HG02642 (cell line): ENCODE measurements at regions not wholly inside any gene's neighbourhood (a gene's known extent, or its start where the extent isn't known, plus 50 kb on each side); places are given as distances from the start of the nearest gene placed in this dataset.

Source experiments
- ATAC-seq: cut with Tn5 transposase; IDR thresholded peaks from one replicate; pipeline ENCODE4 v1.9.1; 2021; ENCODE audit warnings: mild to moderate bottlenecking; ENCODE audit not compliant: unreplicated experiment, poor library complexity

DNA sequence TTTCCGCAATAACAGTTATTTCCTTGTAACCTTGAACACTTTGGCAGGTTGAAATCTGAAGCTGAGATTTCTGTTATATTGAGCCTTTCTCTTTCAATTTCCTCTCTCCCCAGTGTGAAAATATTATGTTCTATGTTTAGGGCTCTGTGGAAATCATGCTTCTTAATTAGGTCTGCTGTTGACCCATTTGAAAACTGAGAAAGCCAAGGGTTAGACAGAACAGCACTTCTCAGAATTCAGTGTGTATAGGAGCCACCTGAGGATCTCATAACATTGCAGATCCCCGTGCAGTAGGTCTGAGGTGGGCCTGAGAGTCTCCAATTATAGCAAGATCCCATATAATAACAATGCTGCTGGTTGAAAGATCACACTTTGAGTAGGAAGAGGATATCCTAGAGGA is 230.2 kb upstream of the NT5C1B start:
- no peak for ATAC-seq

DNA sequence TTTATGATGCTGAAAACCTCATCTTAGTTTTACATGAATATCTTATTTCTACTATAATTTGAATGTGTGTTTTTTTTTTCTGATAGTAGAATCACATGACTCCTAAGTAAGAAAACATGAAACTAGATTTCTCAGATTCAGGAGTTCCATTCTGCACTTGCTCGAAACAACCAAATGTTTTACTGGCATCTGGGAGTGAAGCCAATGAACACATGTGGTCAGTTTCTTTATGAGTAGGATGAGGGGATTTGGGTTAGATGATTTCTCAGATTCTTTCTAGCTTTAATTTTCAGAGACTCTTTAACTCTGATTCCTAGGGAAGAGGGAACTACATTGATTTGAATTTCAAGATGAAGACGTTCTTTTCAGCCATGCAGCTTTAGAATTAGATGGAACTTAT is 225.0 kb upstream of the NT5C1B start:
- ATAC-seq, result no peak

DNA sequence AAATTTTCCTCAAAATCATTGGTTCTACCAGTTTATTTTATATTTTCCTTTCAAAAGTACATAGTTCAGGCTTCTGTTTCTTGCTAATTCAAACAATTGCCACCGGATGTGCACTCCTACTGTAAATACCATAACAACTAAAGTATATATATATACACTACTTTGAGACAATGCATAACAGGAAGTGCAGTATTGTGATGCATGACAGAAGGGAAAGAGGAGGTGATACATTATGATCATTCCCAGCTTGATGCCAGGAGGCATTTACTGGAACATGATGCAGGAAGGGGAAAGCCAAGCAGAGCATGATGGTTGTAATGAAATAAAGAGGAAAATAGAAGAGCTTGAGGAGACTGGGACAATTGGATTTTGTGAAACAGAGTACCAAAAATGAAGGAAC is 215.2 kb upstream of the NT5C1B start:
- ATAC-seq, result no peak

DNA sequence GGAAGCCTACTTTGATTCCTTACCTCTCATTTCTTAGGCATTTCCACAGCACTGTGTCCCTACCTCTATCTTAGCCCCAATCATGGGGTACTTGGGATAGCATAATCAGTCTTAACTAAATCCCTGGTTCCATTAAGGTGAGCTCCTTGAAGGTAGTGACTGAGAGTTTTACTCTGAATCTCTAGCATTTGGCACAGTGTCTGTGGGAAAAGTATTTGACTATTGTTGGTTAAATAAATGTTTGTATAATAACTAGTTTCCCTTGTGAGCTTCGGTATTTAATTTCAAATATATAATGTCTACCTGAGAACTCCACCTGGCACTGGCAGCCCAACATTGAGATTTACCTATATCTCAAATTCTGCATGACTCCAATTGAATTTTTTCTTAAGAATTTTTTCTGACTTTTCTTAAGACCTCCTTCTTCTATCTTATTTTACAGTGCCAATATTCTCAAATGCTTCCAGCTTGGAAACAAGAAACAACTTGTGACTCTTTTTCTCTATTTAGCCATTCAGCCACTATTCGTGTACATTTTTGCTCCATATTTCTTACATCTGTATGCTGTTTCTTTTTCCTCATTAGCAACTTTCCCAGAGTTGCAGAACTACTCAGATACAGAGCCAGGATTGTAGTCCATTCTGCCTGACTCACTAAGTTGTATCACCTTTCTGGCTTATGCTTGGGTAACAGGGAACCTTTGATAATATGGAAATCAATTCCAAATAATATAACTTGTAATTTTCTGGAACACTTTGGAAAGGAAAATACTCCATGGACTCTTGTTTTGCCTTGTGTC is 214.0 kb upstream of the NT5C1B start:
- ATAC-seq, result no peak

DNA sequence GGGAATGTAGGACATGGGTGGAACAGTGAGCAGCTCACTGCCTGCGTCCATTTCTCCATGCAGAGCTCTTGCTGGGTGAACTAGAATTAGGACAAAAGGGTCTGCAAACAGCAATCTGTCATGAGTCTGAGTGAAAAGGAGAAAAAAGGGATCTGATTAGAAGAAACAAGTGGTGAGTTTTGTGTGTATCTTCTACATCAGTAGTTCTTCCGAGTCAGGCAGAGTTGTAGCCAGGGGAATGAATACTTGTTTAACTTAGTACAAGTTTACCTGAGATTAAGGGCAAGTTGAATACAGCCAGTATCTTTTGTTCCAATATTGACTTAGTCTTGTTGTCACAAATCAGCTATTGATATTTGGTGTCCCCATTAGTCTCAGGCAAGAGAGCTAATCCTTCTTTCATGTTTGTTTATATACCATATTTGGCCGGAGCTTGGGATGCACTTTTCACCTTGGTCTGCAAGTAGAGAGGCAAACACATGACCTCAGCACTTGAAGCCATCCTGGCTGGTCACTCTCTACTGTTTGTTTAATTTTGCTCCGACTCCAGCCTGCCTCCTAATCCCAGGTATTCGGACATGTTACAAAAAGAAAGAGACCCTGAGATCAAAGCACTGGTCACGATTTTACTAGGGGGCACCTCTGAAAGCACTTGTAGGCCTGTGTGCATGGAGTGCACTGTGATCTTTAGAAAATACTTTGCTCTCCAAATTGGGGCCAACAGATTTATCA is 211.0 kb upstream of the NT5C1B start:
- no peak for ATAC-seq

DNA sequence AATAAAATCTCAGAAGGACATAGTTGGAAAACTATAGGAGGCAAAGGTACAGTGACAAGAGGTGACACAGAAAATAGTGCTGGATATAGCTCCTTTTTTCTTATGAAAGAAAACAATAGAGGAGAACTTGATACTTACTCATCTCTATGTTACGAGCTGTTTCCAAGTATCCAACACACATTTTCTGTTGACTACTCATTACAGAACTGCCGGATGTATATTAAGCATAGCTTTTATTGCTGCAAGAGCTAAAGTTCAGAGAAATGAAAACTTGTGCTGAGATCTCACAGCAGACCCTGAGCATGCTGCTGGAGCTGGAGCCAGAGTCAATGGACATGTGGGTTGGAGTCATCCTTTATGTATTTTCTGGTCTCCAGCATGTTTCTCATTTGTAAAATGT is 210.0 kb upstream of the NT5C1B start:
- ATAC-seq, result no peak

DNA sequence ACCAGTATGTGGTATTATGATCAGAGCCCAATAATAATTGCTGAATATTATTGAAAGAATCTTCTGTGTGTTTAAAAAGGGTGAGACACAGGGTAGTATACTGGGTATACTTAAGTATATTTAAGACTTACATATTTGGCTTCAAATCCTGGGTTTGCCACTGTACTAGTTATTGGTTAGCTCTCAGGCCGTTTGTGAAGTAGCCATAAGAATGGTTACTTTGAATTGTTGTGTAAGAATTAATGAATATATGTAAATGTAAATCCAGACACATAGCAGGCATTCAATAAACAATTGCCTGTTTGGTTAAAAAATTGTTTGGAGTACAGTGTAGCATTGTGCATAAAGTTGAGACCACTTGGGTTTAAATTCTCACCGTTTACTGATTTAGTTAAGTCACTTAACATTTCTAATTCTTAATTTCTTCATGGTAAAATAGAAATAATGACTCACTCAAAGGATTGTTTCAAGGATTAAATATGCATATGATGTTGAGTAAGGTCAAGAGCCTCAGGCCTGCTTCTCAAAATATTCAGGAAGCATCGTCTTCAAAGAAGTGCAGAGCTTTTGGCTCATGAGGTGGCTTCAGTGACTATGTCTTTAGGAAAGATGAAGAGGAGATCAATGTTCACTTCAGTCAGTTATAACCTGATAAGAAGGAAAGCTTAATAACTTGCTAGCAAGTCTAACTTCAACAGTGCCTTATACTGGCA is 207.9 kb upstream of the NT5C1B start:
- ATAC-seq, result no peak

DNA sequence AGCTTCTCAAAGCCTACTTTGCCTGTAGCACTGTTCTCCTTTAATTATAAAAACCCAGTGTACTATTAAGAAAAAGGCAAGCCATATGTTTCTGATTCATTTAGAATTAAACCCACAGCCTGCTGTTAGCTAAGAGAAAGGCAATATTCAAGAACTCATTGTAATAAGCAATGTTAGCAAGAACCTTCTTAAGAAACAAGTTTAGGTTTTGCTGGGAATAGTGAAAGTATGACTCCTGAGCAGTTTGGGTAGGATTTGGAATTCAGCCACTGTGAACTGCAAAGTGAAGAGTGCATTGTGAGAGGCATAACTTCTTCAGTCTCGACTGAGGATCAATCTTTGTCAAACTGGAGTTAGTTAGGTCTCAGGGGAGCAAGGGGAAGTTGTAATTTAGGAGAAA is 206.5 kb upstream of the NT5C1B start:
- no peak for ATAC-seq

DNA sequence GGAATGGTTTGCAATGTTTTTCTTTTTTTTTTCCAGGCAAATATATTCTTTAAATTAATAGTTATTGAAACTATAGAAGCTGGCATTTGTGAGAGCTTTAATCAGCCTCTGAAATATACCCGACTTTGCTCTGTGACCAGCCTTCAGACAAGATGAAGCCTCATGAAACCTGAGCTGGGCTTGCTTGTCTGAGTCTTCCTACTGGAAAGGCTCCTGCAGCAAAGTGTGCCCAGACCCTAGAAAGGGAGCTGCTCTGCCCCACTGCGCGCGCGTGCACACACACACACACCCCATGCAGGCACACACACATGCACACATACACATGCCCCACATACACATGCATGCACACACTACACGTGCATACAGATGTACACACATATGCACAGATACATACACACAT is 203.3 kb upstream of the NT5C1B start:
- no peak for ATAC-seq

DNA sequence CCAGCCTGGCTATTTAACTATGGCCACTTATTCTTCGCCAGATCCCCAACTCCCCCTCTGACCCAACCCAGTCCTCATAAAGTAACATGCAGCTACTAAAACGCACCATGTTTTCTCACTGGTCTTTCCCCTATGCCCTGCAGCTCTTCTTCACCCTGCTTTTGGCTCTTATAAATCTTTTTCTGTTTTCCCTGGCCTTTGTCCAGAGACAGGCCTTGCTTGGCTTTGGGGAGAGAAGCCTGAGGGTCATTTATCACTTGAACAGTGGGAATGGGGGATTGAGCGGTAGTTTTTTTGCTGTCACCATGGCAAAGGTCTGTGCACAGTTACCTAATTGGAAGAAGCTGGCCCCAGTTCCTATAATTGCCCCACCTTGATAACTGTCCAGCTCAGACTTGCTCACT is 202.9 kb upstream of the NT5C1B start:
- no peak for ATAC-seq

DNA sequence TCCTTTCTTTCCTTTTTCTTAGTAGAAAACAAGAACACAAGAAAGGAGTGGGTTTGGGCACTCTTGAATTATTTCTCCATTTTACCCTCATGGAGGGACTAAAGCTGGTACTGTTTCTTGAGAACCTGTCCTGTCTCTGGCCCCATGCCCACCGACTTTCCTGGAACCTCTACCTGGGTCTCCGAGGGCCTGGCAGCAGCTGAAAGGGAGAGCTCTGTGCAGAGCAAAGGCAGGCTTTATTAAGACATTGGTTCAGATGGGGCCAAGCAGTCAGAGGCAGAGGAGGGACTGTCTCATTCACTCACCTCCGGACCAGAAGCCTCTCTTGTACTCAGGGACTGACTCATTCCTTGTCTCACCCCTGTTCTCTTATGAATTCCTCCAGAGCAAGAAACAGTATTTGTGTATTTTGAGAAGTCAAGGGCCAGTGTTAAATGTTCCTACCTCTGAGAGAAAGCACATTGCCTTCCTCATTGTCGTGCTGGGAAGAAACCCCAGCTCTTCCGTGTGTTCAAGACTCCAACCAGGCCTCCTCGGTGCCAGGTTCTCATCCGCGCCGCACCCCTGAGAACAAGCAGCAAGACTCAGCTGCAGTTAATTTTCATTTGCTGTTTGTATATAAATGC is 201.9 kb upstream of the NT5C1B start:
- ATAC-seq, result no peak

DNA sequence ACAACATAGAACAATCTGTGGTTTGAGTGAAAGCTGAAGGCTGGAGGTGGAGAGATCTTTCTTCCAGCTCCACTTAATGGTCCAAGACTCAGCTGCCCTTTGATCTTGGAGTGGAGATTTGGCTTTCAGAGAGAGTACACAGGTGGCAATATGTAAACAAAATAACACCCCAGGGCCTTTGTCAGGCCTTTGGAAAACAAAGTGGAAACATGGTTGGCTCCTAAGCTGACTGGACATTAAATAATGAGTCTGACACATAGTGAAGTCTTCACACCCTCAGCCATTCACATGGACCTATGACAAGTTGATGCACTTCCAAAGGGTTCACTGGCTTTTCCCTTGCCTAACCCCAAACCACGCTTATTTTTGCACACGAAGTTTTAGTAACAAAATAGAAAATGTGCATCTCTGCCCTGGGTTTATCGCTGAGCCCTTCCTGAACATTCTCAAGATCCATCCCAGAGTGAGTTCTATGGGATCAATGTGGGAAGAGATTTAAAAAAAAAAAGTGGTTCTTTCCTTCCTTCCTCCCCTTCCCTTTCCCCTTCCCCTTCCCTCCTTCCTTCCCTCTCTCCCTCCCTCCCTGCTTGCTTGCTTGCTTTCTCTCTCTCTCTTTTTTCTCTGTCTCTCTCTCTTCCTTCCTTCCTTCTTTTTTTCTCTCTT is 201.3 kb upstream of the NT5C1B start:
- ATAC-seq, result no peak

DNA sequence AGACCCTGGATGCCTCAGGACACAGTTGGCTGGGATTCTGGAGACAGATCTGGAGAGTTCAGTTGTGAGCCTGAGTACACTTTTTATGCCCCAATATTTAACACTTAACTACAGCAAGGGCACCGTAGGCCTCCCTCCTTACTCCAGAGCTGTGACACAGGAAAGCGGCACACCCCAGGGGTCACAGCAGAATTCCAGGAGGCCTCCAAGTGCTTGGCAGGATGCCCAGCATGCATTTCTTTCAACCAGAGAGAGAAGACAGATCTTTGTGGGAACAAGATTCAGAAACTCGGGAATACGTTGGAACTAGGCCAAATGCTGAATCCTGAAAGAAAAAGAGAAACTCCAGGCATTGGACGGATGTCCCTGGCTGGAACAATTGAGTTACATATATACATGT is 199.2 kb upstream of the NT5C1B start:
- ATAC-seq, result no peak

DNA sequence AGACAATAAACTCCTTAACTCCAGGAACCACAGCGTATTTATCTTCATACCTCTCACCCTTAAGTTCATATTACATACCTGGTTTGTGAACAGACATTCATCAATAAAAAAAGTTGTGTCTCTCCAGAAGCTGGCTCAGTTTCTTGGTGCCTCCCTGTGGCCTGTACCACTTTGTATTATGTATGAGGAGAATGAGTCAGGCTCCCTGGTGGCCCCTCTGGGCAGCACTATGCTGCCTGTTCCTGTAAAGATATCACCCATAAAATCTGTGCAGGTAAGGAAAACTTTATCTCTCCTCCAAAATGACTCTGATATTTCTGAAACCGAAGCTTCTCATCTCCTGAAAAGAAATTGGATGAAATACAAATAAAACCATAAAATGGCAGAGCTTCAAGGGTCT is 198.4 kb upstream of the NT5C1B start:
- ATAC-seq, result no peak

DNA sequence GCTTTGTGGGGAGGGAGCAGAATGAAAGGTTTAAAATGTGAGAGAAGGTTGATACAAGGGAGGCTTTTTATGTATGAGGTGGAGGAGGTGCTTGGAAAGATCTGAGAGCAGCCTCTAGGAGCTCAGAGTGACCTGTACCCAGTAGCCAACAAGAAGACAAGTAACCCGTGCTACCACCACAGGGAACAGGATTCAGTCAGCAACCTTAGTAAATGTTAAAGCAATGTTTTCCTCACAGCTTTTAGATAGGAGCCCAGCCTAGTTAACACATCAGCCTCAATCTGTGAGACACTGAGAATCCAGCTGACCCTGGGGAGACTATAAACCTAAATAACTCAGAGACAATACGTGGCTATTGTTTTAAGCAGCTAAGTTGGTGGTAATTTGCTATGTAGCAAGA is 194.9 kb upstream of the NT5C1B start:
- ATAC-seq, result no peak

DNA sequence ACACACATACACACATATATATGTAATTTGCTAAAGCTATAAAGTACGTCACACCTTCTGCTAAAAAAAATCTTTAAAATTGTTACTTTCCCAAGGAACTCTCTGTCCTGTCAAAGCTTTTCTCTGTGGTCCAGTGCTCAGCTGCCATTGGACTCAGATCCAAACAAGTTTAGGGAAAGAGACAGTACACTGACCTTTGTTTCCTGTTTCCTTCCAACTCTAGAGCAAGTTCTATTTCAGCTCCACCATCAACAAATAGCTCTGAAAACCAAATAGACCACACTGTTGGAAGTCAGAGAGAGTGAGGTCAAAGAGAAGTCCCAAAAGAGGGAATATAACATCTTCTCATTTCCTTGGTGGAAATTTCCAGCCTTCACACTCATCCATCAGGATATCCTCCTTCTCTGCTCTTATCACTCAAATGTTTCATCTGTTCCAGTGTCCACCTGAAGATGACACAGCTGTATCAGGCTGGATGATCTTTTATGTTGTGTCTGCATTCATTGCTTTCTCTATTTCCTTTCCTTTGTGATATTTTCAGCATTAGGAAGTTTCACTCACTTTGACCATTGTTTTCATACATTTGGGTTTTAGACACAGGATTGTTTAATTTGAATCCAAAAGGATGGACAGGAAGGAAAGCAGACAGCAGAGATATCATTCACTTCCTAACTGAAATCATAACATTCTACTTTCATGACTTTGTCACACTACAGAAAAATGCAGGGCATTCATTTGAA is 192.3 kb upstream of the NT5C1B start:
- no peak for ATAC-seq

DNA sequence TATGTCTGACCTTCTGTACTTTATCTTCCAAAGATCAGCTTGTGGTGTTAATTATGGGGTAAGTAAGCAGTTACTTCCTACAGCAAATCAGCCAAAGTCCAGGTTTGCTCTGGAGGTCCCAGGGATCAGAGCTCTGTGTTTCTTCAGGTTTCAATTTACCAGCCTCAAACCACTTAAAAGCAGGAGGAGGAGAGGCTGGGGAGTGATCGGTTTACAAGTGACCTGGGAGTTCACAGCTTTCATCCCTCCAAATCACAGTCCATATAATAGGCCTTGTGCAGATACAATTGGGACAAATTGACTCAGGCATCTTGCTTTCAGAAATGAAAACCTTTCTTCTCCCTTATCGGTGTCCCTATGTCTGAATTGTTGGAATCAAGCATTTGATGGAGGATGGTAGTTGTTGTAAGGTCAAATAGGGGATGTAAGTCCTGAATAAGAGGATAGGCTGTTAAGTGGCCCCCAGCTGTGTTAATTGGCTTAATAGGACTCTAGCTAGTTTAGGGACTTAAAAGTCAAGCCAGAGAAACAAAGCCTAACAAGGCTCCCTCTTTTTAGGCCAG is 188.0 kb upstream of the NT5C1B start:
- no peak for ATAC-seq

DNA sequence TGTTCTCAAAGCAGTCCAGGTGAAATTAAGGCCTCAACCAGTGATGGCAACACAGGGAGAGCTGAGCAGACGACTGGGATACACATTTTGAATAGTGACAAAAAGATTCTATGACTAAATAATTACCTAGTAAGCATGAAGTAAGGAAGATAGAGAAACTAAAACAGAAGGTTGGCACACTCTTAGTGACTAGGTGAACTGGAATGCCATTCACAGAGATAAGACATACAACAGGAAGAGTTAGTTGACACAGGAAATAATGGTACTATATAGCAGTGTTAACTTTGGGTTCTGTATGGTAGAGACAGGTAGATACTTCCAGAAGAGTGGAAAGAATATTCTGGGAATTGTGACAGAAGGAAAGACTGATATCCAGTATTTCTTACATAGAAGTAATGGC is 181.8 kb upstream of the NT5C1B start:
- ATAC-seq, result no peak

DNA sequence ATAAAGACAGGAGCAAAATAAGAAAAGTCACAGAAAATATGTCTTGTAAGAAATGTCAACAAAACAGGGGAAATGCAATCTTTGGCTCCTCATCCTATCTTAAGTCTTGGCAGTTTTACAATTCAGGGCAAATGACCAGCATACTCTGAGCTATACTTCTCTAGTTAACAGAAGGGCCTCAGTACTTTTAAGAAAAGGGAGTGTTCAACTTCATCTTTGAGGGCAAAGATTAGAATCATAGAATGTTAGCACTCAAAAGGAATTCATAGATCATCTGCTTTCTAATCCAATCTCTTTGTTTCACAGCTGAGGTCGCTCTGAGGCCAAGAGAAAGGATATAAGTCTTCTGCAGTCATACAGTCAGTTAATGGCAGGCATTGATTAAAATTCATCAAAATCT is 174.0 kb upstream of the NT5C1B start:
- ATAC-seq, result no peak
